ENCODE measurements at regions not wholly inside any gene's neighbourhood (a gene's known extent, or its start where the extent isn't known, plus 50 kb on each side); places are given as distances from the start of the nearest gene placed in this dataset.
"Not testable (repeated sequence)": the region's sequence is repeated elsewhere in the genome, so short reads cannot be mapped to it uniquely, and the experiment has no call there.

GRCh38 chr3:5379266-5379665 is 191.8 kb downstream of the EDEM1 start:
- not testable (repeated sequence) for TF ChIP-seq CTCF (IDR thresholded peaks at IDR 0.05); ELK1 (IDR thresholded peaks at IDR 0.05; ENCODE audit: low read depth, low read length); POLR2A (IDR thresholded peaks at IDR 0.05; ENCODE audit: low read length); MYC (IDR thresholded peaks at IDR 0.05; ENCODE audit: borderline replicate concordance, low read length); HOXB13 (CRISPR knock-in tag; IDR thresholded peaks at IDR 0.05; ENCODE audit: low read depth); USF2 (IDR thresholded peaks at IDR 0.05); MAX (IDR thresholded peaks at IDR 0.05); REST (IDR thresholded peaks at IDR 0.05); FOXS1 (CRISPR knock-in tag; IDR thresholded peaks at IDR 0.05)

All from A549 (cell line).